ENCODE measurements at regions not wholly inside any gene's neighbourhood (a gene's known extent, or its start where the extent isn't known, plus 50 kb on each side); places are given as distances from the start of the nearest gene placed in this dataset.

DNA sequence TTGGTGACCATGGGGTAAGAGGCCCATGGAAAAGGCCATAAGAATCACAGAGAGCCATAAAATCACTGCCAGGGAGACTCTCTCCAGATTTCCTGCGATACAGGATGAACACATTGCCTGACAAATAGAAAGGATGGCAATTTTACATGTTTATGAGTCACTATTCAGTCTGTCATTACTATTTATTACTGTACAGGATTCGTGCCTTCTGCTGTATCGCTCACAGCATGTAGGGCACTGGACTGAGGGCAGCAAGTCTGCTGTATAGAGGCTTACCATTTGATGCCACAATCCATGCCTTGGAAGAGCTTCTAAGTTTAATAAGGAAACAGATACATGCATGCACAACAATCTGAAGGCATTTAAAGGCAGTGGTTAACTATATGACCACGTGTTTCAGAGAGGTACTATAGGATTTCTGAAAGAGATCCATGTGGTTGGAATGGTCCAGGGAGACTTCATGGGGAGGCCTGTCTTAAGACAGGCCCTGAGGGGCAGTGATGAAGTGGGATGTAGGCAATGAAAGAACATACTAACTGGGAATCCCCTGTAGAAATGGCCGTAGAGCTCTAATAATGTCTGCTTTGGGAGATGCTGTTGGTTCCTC is 702.4 kb upstream of the RAB6C start:
- no peak for DNase-seq (ENCODE audit: low read depth, low spot score)
- H3K4me3 ChIP-seq (ENCODE audit: low read depth, low read length) = no peak overlapping the region
- in situ Hi-C loops (cut with HindIII; ENCODE audit: low sequenced_read_pairs) = no loop called here
- TF ChIP-seq, protein P1, sequence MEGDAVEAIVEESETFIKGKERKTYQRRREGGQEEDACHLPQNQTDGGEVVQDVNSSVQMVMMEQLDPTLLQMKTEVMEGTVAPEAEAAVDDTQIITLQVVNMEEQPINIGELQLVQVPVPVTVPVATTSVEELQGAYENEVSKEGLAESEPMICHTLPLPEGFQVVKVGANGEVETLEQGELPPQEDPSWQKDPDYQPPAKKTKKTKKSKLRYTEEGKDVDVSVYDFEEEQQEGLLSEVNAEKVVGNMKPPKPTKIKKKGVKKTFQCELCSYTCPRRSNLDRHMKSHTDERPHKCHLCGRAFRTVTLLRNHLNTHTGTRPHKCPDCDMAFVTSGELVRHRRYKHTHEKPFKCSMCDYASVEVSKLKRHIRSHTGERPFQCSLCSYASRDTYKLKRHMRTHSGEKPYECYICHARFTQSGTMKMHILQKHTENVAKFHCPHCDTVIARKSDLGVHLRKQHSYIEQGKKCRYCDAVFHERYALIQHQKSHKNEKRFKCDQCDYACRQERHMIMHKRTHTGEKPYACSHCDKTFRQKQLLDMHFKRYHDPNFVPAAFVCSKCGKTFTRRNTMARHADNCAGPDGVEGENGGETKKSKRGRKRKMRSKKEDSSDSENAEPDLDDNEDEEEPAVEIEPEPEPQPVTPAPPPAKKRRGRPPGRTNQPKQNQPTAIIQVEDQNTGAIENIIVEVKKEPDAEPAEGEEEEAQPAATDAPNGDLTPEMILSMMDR (IDR thresholded peaks at IDR 0.05; ENCODE audit: low read depth, low read length) = no peak

DNA sequence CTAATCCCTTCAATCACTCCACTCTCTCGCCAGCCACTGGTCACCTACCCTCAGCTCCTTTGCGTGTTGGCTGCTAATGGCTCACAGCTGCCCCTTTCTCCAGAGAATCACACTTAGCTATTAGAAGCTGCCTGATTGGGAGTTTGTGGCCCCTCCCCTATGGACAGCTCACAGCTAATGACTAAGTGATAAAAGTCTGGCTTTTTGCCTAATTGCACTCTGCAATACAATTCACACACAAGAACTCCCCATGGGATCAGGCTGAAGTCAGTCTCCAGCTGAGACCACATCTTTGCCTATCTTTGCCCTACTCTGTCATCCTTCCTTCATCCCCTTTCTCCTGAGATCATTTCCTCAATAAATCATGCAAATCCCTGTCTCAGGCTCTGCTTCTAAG is 701.9 kb upstream of the RAB6C start:
- TF ChIP-seq, protein P1 (IDR thresholded peaks at IDR 0.05; ENCODE audit: low read depth, low read length) = no peak
- no peak for DNase-seq (ENCODE audit: low read depth, low spot score)
- in situ Hi-C loops (cut with HindIII; ENCODE audit: low sequenced_read_pairs) = no loop called here
- H3K4me3 ChIP-seq (ENCODE audit: low read depth, low read length) = no peak overlapping the region

DNA sequence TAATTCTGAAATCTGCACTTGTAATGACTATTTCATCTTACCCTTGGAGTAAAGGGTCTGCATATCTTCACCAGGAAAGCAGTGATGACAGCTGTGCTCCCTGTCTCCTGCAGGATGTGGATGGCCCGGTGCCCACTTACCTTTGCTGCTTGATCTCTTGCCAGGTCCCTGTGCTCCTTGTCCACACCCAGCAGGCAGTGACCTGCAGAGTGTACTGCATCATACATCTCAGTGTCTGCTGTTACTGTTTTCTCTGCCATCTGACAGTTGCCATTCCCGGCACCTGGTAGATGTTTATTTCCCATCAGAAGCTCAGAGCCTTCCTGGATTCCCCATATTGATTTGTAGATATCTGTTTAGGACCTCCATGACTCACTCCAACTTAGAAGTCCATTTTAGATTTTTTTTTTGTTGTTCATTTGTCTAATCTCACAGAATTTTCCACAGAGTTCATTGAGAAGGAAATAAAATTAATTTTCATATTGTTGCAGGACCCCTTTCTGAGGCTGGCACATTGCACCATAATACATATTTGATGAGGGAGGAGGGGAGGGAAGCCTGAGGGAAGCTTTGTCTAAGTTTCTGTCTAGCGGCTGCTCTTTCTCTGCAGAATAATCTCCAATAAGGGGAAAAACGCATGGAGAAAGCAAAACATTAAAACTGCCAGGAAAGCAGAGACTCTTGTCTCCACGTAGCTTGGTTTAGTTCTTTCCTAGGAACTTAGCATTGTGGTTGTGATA is 697.5 kb upstream of the RAB6C start:
- in situ Hi-C loops (cut with HindIII; ENCODE audit: low sequenced_read_pairs) = no loop called here
- H3K4me3 ChIP-seq (ENCODE audit: low read depth, low read length) = no peak overlapping the region
- TF ChIP-seq, protein P1 (IDR thresholded peaks at IDR 0.05; ENCODE audit: low read depth, low read length) = no peak
- no peak for DNase-seq (ENCODE audit: low read depth, low spot score)

DNA sequence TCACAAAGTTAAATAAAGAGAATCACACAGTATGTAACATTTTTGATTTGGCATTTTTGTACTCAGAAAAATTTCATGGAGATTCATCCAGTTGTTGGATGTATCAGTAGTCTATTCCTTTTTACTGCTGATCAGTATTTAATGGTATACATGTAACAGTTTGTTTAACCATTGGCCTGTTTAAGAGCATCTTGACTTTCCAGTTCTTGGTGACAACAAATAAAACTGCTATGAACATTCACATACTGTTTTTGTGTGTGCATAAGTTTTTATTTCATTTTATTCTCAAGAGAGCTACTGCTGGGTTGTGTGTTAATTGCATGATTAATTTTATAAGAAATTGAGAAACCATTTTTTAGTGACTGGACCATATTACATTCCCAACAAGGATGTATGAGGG is 694.5 kb upstream of the RAB6C start:
- no peak overlapping the region for H3K4me3 ChIP-seq (ENCODE audit: low read depth, low read length)
- DNase-seq (ENCODE audit: low read depth, low spot score) = no peak
- TF ChIP-seq, protein P1 (IDR thresholded peaks at IDR 0.05; ENCODE audit: low read depth, low read length) = no peak
- in situ Hi-C loops (cut with HindIII; ENCODE audit: low sequenced_read_pairs) = no loop called here

DNA sequence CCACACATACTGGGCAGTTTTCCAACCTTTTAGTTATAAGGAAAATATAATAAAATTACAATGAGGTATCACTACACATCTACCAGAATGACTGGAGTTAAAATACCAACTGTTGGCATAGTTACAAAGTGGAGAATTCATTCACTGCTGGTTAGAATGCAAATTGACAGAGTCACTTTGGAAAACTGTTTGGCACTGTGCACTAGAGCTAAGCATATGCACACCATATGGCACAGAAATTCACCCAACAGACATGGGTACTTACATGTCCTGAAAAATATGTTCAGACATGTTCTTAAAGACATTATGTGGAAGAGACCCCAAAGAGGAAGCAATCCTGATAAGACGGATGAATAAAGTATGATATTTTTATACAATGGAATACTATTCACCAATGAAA is 686.1 kb upstream of the RAB6C start:
- H3K4me3 ChIP-seq (ENCODE audit: low read depth, low read length) = no peak overlapping the region
- TF ChIP-seq, protein P1 (IDR thresholded peaks at IDR 0.05; ENCODE audit: low read depth, low read length) = no peak
- in situ Hi-C loops (cut with HindIII; ENCODE audit: low sequenced_read_pairs) = no loop called here
- DNase-seq (ENCODE audit: low read depth, low spot score) = no peak

DNA sequence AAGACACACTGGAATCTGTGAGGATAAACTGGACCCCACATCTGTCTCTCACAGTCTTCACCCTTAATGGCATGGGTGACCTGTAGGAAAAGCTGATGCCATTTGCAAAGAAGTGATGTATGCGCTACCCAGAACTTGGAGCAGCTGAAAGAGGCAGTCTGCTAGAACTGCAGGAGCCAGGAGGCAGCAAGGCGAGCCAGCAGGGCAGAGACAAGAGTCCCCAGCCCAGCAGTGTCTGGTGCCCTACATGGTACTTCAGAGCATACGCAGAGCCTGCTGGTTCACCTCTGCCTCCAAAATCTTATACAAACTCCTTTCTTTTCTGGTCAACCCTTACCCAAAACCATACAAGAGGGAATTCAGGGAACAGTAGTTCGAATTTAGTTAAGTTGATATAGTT is 683.1 kb upstream of the RAB6C start:
- H3K4me3 ChIP-seq (ENCODE audit: low read depth, low read length) = no peak overlapping the region
- TF ChIP-seq, protein P1 (IDR thresholded peaks at IDR 0.05; ENCODE audit: low read depth, low read length) = no peak
- in situ Hi-C loops (cut with HindIII; ENCODE audit: low sequenced_read_pairs) = no loop called here
- no peak for DNase-seq (ENCODE audit: low read depth, low spot score)
